GM12878 (cell line): ENCODE measurements at regions not wholly inside any gene's neighbourhood (a gene's known extent, or its start where the extent isn't known, plus 50 kb on each side); places are given as distances from the start of the nearest gene placed in this dataset.
A peak's percentile ranks its signal among the peaks of the same experiment; 100 is the strongest.

ENCODE experiments used
- ATAC-seq: fragments of 200-7000 bp; cut with Tn5 transposase; 3 replicates; pipeline ENCODE4 v1.9.1; 2020; ENCODE audit warnings: mild to moderate bottlenecking, moderate library complexity
- BruUV-seq: library from RNA; stranded (reverse); fragments of 400-500 nt; replicated peaks from 2 replicates; lab custom pipeline; 2021; lab: Mats Ljungman, UMichigan
- CTCF ChIA-PET: fragments of 300-600 bp; sonication (Branson Sonifier 250); formaldehyde crosslinking; extraction: SDS; loops from one replicate; lab custom pipeline; 2021; ENCODE audit warnings: inconsistent platforms; lab: Yijun Ruan, JAX
- POLR2A ChIA-PET: fragments of 350-600 bp; formaldehyde crosslinking; extraction: SDS; loops from one replicate; lab custom pipeline; 2021; ENCODE audit warnings: inconsistent platforms; lab: Charles Lee
- RAD21 ChIA-PET: fragments of 300-600 bp; sonication (Branson Sonifier 250); formaldehyde crosslinking; loops from one replicate; lab custom pipeline; 2023; ENCODE audit warnings: antibody characterized with exemption; ENCODE audit not compliant: unreplicated experiment; lab: Charles Lee
- SMC1A ChIA-PET: fragments of 300-600 bp; sonication (Branson Sonifier 250); formaldehyde crosslinking; loops from one replicate; lab custom pipeline; 2023; ENCODE audit not compliant: unreplicated experiment, uncharacterized antibody; lab: Charles Lee
- DNase-seq: peaks from one replicate; pipeline ENCODE4 v3.0.0-alpha.2; 2011; ENCODE audit warnings: low read depth, low spot score
- FAIRE-seq: peaks from 3 replicates; lab custom pipeline; 2011; peaks lifted over from hg19 to GRCh38; lab: Jason Lieb, UNC
- H2AFZ ChIP-seq: 2 replicates; pipeline ENCODE4 v1.6.0; 2011; ENCODE audit warnings: low read depth, low read length, control low read depth; ENCODE audit not compliant: control insufficient read depth
- H3K27ac ChIP-seq: 2 replicates; pipeline ENCODE4 v1.5.1; 2011; ENCODE audit warnings: control low read depth; ENCODE audit not compliant: control insufficient read depth, insufficient read depth
- H3K27me3 ChIP-seq, 2 experiments: replicated peaks in 1 of 2; 2 replicates each; pipeline versions ENCODE4 v1.6.0 to v1.6.1; 2011; ENCODE audit warnings: low read length in 1 of 2; ENCODE audit not compliant: control insufficient read depth in 2 of 2, insufficient read depth in 2 of 2
- H3K36me3 ChIP-seq, 2 experiments: 2 replicates each; pipeline ENCODE4 v1.5.1; 2011; ENCODE audit warnings: low read length in 1 of 2; ENCODE audit not compliant: control insufficient read depth in 2 of 2, insufficient read depth in 2 of 2
- H3K4me1 ChIP-seq: 2 replicates; pipeline ENCODE4 v1.6.1; 2011; ENCODE audit warnings: mild to moderate bottlenecking, low read length, moderate library complexity, mixed read lengths; ENCODE audit not compliant: control insufficient read depth, insufficient read depth
- H3K4me2 ChIP-seq: 2 replicates; pipeline ENCODE4 v1.6.0; 2011; ENCODE audit warnings: control low read depth; ENCODE audit not compliant: control insufficient read depth, insufficient read depth
- H3K4me3 ChIP-seq: fragments of 200-600 bp; sonication (generic); 2 replicates; pipeline ENCODE4 v1.5.1; 2016
- H3K79me2 ChIP-seq: 2 replicates; pipeline ENCODE4 v1.6.0; 2011; ENCODE audit warnings: low read length; ENCODE audit not compliant: control insufficient read depth, insufficient read depth
- H3K9ac ChIP-seq: 2 replicates; pipeline ENCODE4 v1.8.0; 2011; ENCODE audit warnings: low read length, control low read depth, mixed read lengths; ENCODE audit not compliant: control insufficient read depth, insufficient read depth
- H3K9me3 ChIP-seq: replicated peaks from 3 replicates; pipeline ENCODE4 v1.5.1; 2011; ENCODE audit warnings: mild to moderate bottlenecking, low read length; ENCODE audit not compliant: control insufficient read depth, insufficient read depth
- H4K20me1 ChIP-seq: 2 replicates; pipeline ENCODE4 v1.6.0; 2011; ENCODE audit not compliant: control insufficient read depth, insufficient read depth
- JUND ChIP-seq: IDR thresholded peaks from 2 replicates; pipeline ENCODE4 v1.6.1; 2012; ENCODE audit warnings: low read depth, mild to moderate bottlenecking, low read length, improper control_type of control experiment, moderate library complexity
- RUNX3 ChIP-seq: IDR thresholded peaks from 2 replicates; pipeline ENCODE4 v1.6.1; 2012; ENCODE audit warnings: low read length, inconsistent platforms
- WGBS: methylation state at CpG from one replicate; pipeline ENCODE4 v1.1.6; 2016; ENCODE audit warnings: low lambda C conversion rate; ENCODE audit not compliant: insufficient replicate concordance, insufficient coverage; ENCODE audit errors: missing lambda C conversion rate; 5-methylcytosine and 5-hydroxymethylcytosine counted together
- in situ Hi-C: fragments of 300-500 bp; cut with MboI; formaldehyde crosslinking; loops from 9 replicates; pipeline ENCODE4 v1.14.3; 2018; ENCODE audit warnings: mixed read lengths
- intact Hi-C: fragments of 100-400 bp; cut with micrococcal nuclease; formaldehyde crosslinking; loops from one replicate; pipeline ENCODE4 v1.14.2; 2022; ENCODE audit not compliant: unreplicated experiment
- TF ChIP-seq, protein P1 (sequence below): IDR thresholded peaks from 2 replicates; pipeline ENCODE4 v1.6.1; 2012; ENCODE audit warnings: low read length, inconsistent platforms
- TF ChIP-seq, protein P2 (sequence below): IDR thresholded peaks from 2 replicates; pipeline ENCODE4 v1.6.1; 2011; ENCODE audit warnings: borderline replicate concordance, low read depth, mild to moderate bottlenecking, moderate library complexity, low read length; ENCODE audit not compliant: insufficient read depth, poor library complexity, severe bottlenecking

DNA sequence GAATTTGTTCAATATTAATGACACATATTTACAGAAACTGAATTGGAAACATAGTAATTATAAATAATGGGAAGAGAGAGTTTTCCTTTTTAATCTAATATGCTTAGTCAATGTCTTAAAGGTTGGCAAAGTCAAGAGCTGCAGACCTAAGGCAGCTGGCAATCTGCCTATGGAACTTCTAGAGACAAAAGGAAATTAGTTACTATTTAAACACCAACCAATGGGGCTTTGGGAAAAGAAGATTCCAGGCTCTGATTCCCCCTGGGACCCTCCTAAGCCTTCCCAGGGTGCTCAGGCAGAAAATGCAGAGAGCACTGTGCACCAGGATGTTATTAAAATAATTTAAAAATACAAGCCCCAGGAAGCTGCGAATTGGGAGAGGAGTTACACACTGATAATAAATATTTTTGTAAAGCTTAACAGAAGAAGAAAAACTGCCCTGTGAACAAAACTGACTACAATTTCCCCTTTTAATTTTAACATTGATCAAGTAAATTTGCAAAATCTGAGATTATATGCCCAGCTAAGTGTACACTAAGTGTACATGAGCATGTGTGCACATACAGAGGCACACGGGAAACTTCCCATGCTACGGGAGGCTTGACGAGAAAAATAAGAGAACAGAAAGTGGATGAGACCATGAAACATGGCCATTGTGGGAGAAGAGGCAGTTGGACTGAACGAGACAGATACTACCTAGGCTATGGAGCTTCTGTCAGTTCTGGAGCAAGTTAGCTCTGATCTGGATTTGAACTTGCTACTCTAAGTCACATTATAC is 77.4 kb upstream of the ADAMTS16 start:
- WGBS: 1% methylated on average over 5 of the region's 5 CpGs
- BruUV-seq: no TSS peak
- Histone ChIP-seq H3K27ac (no peak overlapping the region), H3K4me1 (no peaks in the 10 kb centered on the region; the same call in 1 of the 2 replicates), H3K4me2 (no peak overlapping the region), H3K9me3 (no peaks in the 10 kb centered on the region), H3K79me2 (no peaks in the 10 kb centered on the region), H3K9ac (no peak overlapping the region), H3K27me3 (no peaks in the 10 kb centered on the region), H2AFZ (no peak overlapping the region), H3K4me3 (no peak overlapping the region), H4K20me1 (no peaks in the 10 kb centered on the region), H3K36me3 (no peaks in the 10 kb centered on the region)
- TF ChIP-seq JUND: no peak
- TF ChIP-seq, protein P1, sequence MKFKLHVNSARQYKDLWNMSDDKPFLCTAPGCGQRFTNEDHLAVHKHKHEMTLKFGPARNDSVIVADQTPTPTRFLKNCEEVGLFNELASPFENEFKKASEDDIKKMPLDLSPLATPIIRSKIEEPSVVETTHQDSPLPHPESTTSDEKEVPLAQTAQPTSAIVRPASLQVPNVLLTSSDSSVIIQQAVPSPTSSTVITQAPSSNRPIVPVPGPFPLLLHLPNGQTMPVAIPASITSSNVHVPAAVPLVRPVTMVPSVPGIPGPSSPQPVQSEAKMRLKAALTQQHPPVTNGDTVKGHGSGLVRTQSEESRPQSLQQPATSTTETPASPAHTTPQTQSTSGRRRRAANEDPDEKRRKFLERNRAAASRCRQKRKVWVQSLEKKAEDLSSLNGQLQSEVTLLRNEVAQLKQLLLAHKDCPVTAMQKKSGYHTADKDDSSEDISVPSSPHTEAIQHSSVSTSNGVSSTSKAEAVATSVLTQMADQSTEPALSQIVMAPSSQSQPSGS: peak; percentile 76; the same call in 1 of the 2 replicates
- 0 out of 2 replicates have a peak, but pooled peaks have one; percentile 6 for TF ChIP-seq RUNX3
- TF ChIP-seq, protein P2, sequence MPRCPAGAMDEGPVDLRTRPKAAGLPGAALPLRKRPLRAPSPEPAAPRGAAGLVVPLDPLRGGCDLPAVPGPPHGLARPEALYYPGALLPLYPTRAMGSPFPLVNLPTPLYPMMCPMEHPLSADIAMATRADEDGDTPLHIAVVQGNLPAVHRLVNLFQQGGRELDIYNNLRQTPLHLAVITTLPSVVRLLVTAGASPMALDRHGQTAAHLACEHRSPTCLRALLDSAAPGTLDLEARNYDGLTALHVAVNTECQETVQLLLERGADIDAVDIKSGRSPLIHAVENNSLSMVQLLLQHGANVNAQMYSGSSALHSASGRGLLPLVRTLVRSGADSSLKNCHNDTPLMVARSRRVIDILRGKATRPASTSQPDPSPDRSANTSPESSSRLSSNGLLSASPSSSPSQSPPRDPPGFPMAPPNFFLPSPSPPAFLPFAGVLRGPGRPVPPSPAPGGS: peak; percentile 88
- ChIA-PET POLR2A (interaction anchor here (2.5 kb wide), 1 partner anchor 11 kb away, joined by 6 read pairs; no protein-coding TSS in a partner anchor), SMC1A (interaction anchor here (0.7 to 6.7 kb wide), 9 partner anchors 8 to 182 kb away, joined by 3 to 43 read pairs (median 9); no protein-coding TSS in a partner anchor), RAD21 (interaction anchor here (0.7 to 4.3 kb wide), 13 partner anchors 9 to 356 kb away, joined by 3 to 37 read pairs (median 4); no protein-coding TSS in a partner anchor), CTCF (interaction anchor here (0.7 to 2.3 kb wide), 4 partner anchors 12 to 379 kb away, joined by 3 to 17 read pairs (median 6); no protein-coding TSS in a partner anchor)
- intact Hi-C loops: no loop called here
- FAIRE-seq: no peak
- in situ Hi-C loops: no loop called here
- no peak for DNase-seq
- ATAC-seq: no peak
